GM19455 (cell line): ENCODE measurements at regions not wholly inside any gene's neighbourhood (a gene's known extent, or its start where the extent isn't known, plus 50 kb on each side); places are given as distances from the start of the nearest gene placed in this dataset.

Source experiments
- ATAC-seq: cut with Tn5 transposase; IDR thresholded peaks from one replicate; pipeline ENCODE4 v1.9.1; 2021; ENCODE audit not compliant: unreplicated experiment

GRCh38 chr1:87673309-87673708 lies 344.6 kb downstream of the LMO4 start:
- ATAC-seq, result no peak

DNA sequence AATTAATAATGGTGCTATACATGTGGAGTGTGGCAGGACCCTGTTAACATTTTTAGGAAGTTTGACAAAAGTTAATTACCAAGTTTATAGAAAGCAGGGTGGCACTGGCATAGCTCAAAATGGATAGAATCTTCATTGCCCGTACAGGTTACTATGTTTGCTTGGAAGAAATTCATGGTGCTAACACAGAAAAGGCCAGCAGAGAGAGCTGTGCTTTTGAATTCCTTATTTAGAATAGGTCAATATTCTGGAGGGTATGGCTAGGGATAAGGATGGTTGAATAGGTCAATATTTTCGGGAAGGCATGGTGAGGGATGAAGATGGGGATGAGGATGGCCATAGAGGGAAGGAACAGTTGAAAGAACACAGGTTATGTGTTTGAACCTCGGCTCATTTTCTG lies 345.1 kb downstream of the LMO4 start:
- no peak for ATAC-seq

- no peak for ATAC-seq
These were observed 346.1 kb downstream of the LMO4 start for GRCh38 chr1:87674791-87675190.

- ATAC-seq, result no peak
These were observed 349.6 kb downstream of the LMO4 start for GRCh38 chr1:87678266-87678665.

DNA sequence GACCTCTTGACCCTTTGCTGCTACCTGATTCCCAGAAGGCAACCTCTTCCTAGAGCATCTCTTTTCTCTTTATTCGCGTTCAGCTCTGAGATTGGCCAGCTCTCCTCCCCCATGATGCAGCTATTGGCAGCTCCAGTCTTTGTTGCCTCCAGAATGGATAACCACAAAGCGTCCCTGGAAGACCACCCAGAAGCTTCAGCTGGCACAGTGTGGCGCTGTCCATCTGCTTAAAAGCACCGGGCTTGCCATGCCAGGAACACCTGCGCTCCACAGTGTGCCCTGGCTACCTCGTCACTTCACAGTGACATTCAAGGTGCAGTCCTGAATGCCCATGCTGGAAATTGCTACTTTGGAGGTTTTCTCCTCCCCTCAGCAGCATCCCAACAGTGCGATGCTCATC lies 353.9 kb downstream of the LMO4 start:
- no peak for ATAC-seq

DNA sequence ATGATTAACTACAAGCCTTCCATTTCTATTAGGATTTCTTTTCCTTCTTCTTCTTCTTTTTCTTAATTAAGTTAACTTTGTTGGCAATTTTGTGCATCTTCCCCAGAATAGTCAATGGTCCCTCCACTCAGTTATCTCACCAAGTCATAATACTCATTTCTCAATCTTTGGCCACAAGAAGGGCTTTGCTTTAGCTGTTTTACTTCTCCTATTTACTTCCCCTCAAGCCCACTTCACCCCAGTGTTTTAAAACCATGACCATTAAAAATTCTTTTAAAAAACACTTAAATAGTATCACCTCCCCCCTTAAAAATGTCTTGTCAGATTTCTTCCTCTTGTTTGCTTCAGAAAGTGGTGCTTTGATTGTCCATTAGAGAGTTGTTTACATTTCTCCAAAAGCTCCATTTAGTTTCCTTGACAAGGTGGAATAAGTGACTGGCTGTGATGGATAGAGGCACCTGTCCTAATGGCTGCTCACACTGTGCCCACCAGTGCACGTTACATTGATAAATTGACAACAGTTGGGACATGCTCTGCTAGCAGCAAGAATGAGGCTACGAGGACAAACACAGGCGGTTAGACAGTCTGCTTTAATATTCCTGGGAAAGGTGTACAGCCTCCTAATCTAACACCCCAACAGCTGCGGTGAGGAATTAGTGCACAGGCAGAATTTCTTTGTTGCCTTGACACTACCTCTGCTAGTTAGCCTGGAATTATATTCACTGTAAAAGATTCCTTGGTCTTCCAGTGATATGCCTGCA lies 354.7 kb downstream of the LMO4 start:
- ATAC-seq, result no peak

GRCh38 chr1:87684194-87684593 lies 355.5 kb downstream of the LMO4 start:
- no peak for ATAC-seq

DNA sequence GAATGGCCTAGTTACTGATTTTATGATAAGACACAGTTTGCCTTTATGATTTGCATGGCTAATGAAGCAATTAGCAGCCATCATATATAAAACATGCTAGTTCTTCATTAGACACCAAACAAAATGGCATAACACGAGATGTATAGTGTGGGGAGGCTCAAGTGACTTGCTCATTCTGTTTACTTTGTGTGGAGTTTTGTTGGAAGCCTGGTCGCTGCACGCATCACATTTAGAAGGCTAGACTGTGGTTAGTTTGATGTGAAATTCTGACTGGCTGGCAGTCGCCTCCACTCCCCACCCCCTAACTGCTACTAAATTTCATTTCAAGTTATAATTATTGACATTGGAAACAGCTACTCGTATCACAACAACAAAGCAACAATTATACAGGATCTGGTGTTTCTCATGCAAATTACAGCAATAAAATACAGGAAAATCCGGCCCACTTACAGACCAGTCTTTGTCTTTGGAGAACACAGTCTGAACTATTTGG lies 356.1 kb downstream of the LMO4 start:
- ATAC-seq, result no peak

DNA sequence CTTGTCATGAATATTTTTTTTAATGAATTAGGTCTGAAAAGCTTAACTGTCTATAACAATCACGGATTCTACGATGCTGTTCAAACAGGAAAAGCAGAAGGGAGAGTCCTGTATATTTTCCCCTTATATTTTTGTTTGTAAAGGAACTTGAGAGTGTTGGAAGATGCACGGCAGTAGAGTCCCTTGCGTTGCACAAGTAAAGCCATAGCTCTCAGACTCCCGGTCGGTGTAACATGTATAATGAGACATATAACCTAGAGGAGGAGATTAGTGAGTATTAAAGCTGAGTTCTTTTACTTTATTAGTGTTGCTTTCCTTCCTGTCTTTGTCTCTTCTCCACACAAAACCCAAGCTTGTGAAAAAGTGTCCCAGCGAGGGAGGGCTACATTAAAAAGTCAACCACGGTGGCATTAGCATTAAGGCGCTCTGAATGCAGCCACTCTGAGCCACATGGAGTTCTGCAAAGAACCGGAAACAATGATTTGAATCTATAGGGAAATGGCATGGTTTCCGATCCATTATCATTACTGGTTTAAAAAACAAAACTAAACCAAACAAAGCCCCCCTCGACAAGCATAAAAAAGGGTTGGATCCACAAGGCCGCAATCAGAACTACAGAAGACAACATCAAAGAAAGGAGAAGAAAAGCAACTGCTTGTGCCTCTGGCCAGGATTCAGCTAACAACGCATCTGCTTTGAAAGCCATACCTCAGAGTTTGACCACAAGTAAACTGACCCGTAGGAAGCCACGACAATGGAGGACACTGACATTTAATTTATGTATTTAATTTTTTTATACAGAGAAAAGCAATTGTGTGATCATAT lies 356.8 kb downstream of the LMO4 start:
- no peak for ATAC-seq

GRCh38 chr1:87686136-87686495 lies 357.4 kb downstream of the LMO4 start:
- ATAC-seq, result no peak

- no peak for ATAC-seq
These were observed 358.0 kb downstream of the LMO4 start for GRCh38 chr1:87686671-87687070.

- ATAC-seq, result no peak
These were observed 359.5 kb downstream of the LMO4 start for GRCh38 chr1:87688136-87688535.

GRCh38 chr1:87689487-87689886 lies 360.8 kb downstream of the LMO4 start:
- no peak for ATAC-seq

- ATAC-seq, result no peak
These were observed 367.8 kb downstream of the LMO4 start for GRCh38 chr1:87696483-87696882.

GRCh38 chr1:87702455-87702854 lies 373.8 kb downstream of the LMO4 start:
- no peak for ATAC-seq

DNA sequence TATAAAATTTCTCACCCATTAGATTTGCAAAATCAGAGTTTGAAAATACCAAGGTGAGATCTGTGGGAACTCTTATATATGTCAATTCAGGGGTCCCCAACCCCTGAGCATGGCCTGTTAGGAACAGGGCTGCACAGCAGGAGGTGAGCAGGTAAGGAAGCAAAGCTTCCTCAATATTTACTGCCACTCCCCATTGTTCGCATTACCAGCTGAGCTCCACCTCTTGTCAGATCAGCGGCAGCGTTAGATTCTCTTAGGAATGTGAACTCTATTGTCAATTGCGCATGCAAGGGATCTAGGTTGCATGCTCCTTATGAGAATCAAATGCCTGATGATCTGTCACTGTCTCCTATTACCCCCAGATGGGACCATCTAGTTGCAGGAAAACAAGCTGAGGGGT lies 376.6 kb downstream of the LMO4 start:
- no peak for ATAC-seq

GRCh38 chr1:87706203-87706602 lies 377.5 kb downstream of the LMO4 start:
- ATAC-seq, result no peak

- no peak for ATAC-seq
These were observed 378.1 kb downstream of the LMO4 start for GRCh38 chr1:87706779-87707228.

DNA sequence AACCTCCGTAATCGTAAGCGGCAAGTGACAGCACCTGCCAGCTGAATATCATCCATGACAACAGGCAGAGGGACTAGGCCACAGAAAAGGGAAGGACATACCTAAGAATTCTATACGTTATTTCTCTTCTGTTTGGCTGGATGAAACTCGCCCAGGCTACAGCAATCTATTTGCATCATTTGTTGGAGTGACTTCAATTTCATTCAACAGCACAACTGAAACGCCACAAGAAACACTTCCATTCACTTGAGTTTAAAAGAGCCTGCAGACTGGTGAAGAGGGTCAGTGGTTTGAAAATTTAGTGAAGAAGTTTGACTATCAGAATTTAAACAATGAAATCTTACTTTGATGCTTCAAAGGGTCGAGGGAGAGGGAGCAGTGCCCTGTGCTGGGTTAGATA lies 378.7 kb downstream of the LMO4 start:
- ATAC-seq, result no peak

DNA sequence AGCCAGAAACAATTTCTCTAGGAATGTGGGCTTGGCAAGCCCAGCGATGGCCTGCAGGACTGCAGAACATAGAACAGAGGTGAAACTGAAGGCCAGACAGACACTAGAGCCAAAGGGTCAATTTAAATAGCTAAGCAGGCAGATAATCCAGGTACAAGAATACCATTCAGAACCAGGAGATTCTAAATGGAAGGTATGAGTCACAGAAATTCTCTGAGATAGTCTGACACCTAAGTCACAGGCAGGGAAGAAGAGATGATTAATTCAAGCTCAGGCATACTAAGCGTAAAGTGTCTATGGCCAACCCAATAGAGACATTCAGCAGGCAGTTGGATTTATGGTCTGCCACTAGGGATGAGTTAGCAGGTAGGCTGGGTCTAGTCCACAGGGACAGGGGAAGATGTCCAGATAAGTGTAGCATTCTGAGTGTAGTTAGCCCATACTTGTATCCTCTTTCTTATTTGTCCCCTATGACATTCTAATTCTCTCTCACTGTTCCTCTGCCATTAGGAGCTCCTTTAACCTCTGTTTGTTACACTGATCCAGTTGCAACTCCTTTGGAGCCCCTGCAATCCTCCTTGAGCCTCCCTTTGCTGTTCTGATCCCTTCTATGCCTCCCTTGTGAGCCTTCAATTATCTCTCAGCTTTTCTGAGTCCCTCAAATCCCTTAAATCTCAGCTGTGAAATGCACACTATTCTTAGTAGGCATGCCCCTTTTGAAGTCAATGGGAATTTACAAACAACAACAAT lies 383.8 kb downstream of the LMO4 start:
- ATAC-seq, result no peak

GRCh38 chr1:87714278-87714677 lies 385.6 kb downstream of the LMO4 start:
- ATAC-seq, result no peak

- no peak for ATAC-seq
These were observed 386.4 kb downstream of the LMO4 start for GRCh38 chr1:87715052-87715451.
